ENCODE measurements at regions not wholly inside any gene's neighbourhood (a gene's known extent, or its start where the extent isn't known, plus 50 kb on each side); places are given as distances from the start of the nearest gene placed in this dataset.

DNA sequence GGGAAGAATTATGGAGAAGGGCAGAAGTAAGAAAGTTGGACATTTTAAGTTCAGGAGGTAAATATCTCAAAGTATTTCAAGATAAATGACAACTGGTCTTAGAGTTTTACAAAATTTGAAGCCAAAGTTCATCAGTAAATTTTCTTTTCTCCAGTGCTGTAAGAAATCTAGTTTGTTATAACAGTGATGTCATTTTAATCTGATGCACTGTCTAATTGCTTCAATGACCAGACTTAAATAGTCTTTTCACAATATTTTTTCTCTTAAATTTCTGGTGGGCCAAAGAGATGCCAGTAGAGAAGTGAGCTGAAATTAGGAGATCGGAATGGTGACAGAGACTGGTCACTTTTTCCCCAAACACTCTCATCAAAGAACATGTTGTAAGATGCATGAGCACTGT is 156.5 kb upstream of the TMEM161B start:
- TF ChIP-seq, protein P1, sequence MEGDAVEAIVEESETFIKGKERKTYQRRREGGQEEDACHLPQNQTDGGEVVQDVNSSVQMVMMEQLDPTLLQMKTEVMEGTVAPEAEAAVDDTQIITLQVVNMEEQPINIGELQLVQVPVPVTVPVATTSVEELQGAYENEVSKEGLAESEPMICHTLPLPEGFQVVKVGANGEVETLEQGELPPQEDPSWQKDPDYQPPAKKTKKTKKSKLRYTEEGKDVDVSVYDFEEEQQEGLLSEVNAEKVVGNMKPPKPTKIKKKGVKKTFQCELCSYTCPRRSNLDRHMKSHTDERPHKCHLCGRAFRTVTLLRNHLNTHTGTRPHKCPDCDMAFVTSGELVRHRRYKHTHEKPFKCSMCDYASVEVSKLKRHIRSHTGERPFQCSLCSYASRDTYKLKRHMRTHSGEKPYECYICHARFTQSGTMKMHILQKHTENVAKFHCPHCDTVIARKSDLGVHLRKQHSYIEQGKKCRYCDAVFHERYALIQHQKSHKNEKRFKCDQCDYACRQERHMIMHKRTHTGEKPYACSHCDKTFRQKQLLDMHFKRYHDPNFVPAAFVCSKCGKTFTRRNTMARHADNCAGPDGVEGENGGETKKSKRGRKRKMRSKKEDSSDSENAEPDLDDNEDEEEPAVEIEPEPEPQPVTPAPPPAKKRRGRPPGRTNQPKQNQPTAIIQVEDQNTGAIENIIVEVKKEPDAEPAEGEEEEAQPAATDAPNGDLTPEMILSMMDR (IDR thresholded peaks at IDR 0.05): no peak
- TF ChIP-seq POLR2A (IDR thresholded peaks at IDR 0.05; ENCODE audit: low read depth) (no peak), EP300 (IDR thresholded peaks at IDR 0.05) (no peak), POLR2AphosphoS5 (IDR thresholded peaks at IDR 0.05) (no peak)
